NCI-H2196 (cell line): ENCODE measurements at regions not wholly inside any gene's neighbourhood (a gene's known extent, or its start where the extent isn't known, plus 50 kb on each side); places are given as distances from the start of the nearest gene placed in this dataset.
"Not testable (repeated sequence)": the region's sequence is repeated elsewhere in the genome, so short reads cannot be mapped to it uniquely, and the experiment has no call there.

Source experiments
- DNase-seq: peaks from one replicate; lab custom pipeline; 2025; ENCODE audit not compliant: unreplicated experiment; lab: John Stamatoyannopoulos, UW

DNA sequence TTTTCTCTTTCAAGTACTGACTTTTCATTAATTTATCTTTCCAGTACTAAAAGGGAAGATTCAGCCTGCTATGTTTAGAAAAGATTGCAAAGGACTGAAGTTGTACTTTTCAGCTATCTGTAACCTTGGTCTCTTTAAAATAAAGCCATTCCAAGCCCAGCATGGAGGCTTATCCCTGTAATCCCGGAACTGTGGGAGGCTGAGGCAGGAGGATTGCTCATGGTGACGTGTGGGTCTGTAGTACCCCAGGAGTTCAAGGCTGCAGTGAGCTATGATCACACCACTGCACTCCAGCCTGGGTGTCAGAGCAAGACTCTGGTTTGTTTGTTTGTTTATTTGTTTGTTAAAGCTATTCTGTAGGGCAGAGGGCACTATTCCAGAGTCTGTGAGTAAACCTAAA, 50.6 kb upstream of the TMEM170B start:
- DNase-seq, result no peak

GRCh38 chr6:11486486-11486885, 51.1 kb upstream of the TMEM170B start:
- DNase-seq, result no peak

DNA sequence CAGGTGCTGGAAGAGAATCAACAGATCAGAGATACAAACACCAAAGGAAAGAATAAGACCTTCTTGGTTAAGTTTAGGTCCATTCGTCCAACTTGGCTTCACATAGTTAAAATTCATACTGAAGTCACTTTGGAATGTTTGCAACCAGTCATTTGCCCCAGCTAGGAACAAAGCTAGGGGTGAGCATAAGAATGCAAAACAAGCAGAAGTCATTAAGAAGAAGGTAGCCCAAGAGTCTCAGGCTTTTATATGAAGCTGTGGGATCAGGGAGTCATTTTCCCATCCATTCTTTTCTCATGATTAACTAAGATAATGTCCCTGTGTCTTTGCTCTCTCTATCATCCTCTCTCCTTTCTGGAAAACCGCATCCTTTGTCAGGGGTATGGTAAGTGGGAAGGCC, 51.5 kb upstream of the TMEM170B start:
- no peak for DNase-seq

DNA sequence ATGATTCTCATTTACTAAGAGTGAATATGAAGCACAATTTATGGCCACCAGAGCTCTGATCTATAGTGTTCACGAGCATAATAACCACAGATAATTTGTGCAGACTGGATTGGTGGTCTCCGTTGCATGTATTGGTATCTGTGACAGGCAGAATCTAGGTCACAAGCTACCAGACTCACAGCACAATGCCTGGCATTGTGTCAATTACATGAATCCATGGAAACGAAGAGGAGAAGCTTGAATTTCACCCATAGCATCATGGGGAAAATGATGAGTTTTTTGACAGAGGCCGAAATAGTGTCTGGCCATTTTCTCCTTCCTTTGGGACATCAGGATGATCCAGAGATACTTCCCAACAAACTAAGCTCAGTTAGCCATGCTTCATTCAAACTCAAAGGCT, 52.3 kb upstream of the TMEM170B start:
- DNase-seq, result no peak

GRCh38 chr6:11484441-11484840, 53.1 kb upstream of the TMEM170B start:
- DNase-seq, result no peak

DNA sequence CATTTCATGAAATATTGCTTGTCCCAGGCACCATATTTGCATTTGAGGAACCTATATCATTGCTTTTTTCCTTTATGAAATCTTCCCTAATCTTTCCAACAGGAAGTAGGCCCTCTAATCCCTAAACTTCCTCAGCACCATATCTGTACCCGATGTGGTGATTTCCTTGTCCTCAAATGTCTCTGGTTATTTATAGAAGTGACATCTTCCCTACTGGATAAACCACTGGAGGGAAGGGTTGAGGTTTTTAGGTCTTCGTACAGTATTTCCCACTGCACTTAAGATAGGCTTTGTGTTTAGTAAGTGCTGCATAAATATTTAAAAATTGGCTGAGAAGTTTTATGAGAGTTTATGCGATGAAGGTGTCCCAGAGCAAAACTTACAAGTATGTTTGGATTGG, 54.9 kb upstream of the TMEM170B start:
- no peak for DNase-seq

GRCh38 chr6:11480541-11480940, 57.0 kb upstream of the TMEM170B start:
- DNase-seq, result no peak

GRCh38 chr6:11479296-11479695, 58.3 kb upstream of the TMEM170B start:
- no peak for DNase-seq

DNA sequence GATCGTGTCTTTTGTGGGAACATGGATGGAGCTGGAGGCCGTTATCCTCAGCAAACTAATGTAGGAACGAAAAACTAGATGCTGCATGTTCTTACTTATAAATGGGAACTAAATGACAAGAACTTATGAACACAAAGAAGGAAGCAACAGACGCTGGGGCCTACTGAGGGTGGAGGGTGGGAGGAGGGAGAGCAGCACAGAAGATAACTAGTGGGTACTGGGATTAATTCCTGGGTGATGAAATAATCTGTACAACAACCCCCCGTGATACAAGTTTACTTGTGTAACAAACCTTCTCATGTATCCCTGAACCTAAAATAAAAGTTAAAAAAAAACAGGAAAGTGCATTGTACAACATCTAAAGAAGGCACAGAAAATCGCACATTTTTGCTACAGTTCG, 59.0 kb upstream of the TMEM170B start:
- DNase-seq, result no peak

GRCh38 chr6:11475016-11475415, 62.5 kb upstream of the TMEM170B start:
- no peak for DNase-seq

- DNase-seq, result no peak
These were observed 64.4 kb upstream of the TMEM170B start for GRCh38 chr6:11473008-11473740.

DNA sequence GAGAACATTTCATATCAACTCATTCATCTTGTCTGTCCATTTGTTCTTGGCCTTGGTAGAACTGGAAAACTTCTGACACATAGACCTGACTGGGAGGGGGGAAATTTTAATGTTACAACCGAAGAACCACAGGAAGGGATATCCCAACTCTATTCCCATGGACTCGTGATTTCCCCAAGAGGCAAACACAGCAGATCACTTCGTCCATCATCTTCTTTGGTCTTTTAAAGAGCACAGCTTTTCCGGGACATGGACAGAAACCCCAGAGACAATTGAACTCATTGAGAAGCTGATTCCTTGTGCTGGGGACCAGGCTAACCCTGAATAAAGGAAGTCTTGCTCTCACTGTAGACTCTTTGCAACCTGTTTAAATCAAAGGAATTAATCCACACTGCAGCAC, 66.3 kb upstream of the TMEM170B start:
- DNase-seq, result no peak

DNA sequence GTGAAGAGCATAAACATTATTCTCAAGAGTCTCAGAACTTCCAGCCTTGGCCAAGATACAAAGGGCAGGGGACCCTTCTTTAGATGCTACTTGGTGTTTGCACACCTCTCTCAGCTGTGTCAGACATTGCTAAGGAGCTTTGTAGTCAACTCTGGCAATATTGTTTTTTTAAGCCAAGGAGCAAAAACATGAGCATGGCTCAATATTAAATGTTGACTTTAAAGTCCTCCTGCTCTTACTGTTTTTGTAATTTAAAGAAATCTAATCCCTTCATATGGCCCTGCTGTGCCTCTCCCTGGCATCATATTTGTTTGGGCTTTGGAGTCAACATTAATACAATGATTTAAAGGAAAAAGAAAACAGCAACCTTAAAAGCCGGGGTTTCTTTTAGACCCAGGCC, 67.9 kb upstream of the TMEM170B start:
- DNase-seq, result no peak

- DNase-seq, result not testable (repeated sequence)
These were observed 69.3 kb upstream of the TMEM170B start for GRCh38 chr6:11468271-11468670.

DNA sequence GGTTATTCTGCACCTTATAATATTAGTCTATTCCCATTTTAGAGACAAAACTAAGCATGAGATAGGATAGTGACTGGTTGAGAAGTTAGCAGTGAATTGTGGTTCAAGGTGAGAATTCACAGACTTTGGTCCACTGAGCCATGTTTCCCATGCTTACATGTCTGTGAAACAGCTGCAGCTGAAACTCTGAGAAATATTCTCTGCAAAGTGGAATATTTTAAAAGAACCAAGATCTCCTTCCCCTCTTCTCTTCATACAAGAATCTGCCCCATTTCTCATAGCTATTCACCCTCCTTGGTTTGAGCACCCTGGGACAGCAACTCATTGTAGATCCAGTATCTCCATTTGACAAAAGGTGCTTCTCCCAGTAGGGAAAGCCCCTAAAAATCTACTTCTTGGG, 70.2 kb upstream of the TMEM170B start:
- no peak for DNase-seq

DNA sequence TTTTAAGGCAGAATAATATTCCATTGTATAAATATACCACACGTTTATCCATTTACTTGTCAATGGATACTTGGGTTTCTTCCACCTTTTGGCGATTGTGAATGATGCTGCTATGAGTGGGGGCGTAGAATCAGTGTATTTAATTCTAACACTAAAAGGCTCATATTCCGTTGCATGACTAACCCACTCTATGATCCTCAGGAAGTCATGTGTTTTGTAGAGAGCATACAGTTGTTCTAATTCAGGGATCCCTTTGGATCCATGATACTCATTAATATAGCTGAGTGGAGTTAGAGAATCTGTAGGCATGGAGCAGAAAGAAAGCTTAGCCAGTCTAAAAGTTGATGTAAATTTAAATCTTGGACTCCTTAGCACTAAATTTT, 74.2 kb upstream of the TMEM170B start:
- DNase-seq, result no peak

DNA sequence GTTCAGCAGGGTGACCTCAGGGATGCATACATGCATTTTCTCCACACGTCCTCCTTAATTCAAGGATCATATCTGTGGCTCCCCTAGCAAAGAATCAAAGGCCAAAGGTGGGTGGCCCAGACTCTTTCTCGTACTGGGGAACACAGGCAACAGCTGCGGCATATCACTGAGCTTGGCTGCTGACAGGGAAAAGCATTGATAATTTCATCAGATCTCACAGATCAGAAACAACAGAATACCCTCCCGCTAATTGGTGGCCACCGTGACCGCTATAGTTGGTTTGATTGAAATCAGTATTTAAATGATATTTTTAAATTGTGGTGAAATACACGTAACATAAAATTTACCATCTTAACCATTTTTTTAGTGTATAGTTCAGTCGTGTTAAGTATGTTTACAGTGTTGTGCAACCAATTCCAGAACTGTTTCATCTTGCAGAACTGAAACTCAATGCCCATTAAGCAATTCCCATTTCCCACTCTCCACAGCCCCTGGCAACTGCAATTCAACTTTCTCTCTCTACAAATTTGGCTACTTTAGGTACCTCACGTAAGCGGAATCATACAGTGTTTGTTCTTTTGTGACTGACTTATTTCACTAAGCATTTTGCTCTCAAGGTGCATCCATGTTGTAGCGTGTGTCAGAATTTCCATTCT, 74.7 kb upstream of the TMEM170B start:
- no peak for DNase-seq

DNA sequence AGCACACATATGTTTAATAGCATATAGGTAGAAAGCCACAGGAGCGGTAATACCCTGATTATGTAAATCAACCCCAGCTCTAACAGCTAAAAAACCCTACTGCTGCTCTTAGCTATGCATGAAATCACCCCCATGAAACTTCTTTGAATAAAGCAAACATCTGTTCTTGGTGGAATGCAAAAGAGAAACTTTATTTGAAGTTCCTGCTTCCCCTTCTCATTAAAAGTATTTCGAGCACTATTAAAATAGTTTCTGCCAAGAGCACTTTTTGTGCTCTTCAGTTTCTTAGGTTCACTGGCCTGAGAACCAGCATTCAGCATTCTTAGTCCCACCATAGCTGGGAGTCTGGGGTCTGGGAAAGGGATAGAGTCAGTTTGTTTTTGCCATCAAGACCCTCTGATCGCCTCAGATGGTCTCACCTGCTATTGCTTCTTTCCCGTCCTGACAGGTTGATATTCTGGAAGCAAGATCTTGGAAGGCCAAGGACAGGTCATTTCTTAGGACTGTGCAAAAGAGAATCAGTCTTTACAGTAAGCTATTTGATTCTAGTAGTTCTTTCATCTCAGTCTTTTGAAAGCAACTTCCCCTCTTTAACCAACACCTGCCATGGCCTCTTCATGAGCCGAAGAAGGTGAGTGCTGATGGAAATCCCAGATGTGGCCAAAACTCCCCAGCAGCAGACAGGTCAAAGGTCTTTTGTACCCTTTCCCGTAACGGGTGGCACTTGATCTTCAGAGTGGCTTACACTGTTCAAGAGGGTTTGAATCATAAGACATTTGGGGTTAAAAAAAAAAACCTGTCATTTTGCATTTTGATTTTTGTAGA, 76.5 kb upstream of the TMEM170B start:
- DNase-seq, result no peak

DNA sequence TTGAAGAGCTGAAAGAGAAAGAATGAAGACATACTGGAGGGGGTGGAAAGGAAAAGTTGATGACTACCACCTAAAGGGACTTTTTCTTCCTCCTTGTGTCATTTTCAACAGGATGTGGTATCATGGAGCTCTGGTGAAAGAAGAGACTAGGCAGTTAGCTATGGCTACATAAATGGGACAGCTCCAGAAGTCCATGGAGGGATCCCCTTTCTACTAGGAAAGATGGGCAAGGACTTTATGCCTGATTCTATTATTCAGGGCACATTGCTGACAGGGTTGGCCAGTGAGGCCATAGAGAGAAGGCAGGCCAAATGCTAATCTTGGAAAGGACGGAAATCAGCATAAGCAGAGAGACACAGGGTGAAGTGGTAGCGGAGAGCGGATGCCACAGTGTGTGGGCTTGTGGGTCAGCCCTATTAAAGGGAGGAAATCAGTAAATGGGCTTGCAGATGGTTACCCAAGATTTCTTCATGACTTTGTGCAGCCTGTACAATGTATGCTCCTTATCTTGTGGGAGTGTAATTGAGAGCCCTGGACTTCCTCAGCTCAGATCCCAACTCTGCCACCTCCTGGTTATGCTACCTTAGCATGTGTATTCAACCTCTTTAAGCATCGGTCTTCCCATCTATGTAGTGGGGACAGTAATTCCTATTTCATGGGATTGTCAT, 77.4 kb upstream of the TMEM170B start:
- no peak for DNase-seq

DNA sequence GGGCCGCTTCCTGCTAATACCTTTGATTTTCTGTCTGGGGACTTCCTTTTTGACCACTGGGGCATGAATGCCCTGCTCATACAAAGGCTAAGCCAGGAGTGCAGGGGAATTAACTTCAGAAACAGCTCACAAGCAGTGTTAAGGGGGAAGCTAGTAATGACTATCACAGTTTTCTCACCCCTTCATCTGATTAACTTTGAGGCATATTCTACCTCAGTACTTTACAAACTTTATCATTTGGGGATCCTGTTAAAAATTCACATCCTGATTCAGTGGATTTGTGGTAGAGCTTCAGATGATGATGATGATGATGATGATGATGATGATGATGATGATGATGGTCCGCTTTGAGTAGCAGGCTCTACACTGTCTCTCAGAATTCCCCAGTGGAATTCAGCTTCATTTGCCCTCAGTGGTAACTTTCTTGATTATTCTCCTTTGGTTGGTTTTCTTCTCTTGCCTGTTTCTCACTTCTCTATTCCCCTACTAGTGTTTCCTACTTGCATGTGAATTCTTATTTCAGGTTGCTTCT, 78.4 kb upstream of the TMEM170B start:
- DNase-seq, result no peak

GRCh38 chr6:11458509-11458908, 79.0 kb upstream of the TMEM170B start:
- DNase-seq, result no peak
